HUES64 (cell line): ENCODE measurements at regions not wholly inside any gene's neighbourhood (a gene's known extent, or its start where the extent isn't known, plus 50 kb on each side); places are given as distances from the start of the nearest gene placed in this dataset.
"Not testable (repeated sequence)": the region's sequence is repeated elsewhere in the genome, so short reads cannot be mapped to it uniquely, and the experiment has no call there.

Source experiments
- H3K27ac ChIP-seq: 2 replicates; pipeline ENCODE4 v1.7.0; 2013; ENCODE audit warnings: low read depth, low read length, inconsistent platforms
- H3K27me3 ChIP-seq: 2 replicates; pipeline ENCODE4 v1.6.1; 2013; ENCODE audit warnings: mild to moderate bottlenecking, low read length; ENCODE audit not compliant: insufficient read depth
- H3K36me3 ChIP-seq: 2 replicates; pipeline ENCODE4 v1.6.1; 2013; ENCODE audit warnings: mild to moderate bottlenecking, low read length; ENCODE audit not compliant: insufficient read depth
- H3K4me1 ChIP-seq: 2 replicates; pipeline ENCODE4 v1.6.1; 2013; ENCODE audit warnings: mild to moderate bottlenecking, low read length, moderate library complexity; ENCODE audit not compliant: insufficient read depth
- H3K4me3 ChIP-seq: 2 replicates; pipeline ENCODE4 v1.5.1; 2013; ENCODE audit warnings: mild to moderate bottlenecking, low read length, moderate library complexity
- H3K9ac ChIP-seq: 2 replicates; pipeline ENCODE4 v1.6.1; 2013; ENCODE audit warnings: mild to moderate bottlenecking, low read depth, low read length
- H3K9me3 ChIP-seq: 2 replicates; pipeline ENCODE4 v1.6.1; 2013; ENCODE audit warnings: low read depth, low read length; ENCODE audit not compliant: insufficient read depth
- WGBS: fragments of 150-250, 120-280 bp; methylation state at CpG from one replicate; pipeline ENCODE4 v1.1.7; 2013; ENCODE audit warnings: missing lambda C conversion rate; 5-methylcytosine and 5-hydroxymethylcytosine counted together

GRCh38 chr1:30464187-30464617, 259.2 kb downstream of the MATN1 start:
- H3K27ac ChIP-seq = no peak overlapping the region
- WGBS = 95% methylated on average over 1 of the region's 1 CpG
- no peak overlapping the region for H3K9ac ChIP-seq
- H3K4me1 ChIP-seq = no peaks in the 10 kb centered on the region
- no peak overlapping the region for H3K4me3 ChIP-seq
- H3K9me3 ChIP-seq = peaks cover 11% of the 10 kb centered on the region
- H3K36me3 ChIP-seq = no peaks in the 10 kb centered on the region
- H3K27me3 ChIP-seq = no peaks in the 10 kb centered on the region

GRCh38 chr1:30462826-30463425, 260.5 kb downstream of the MATN1 start:
- no peak overlapping the region for H3K4me3 ChIP-seq
- H3K36me3 ChIP-seq = no peaks in the 10 kb centered on the region
- H3K9ac ChIP-seq = no peak overlapping the region
- 89% methylated on average over 10 of the region's 10 CpGs for WGBS
- no peak overlapping the region for H3K27ac ChIP-seq
- peaks cover 12% of the 10 kb centered on the region for H3K9me3 ChIP-seq
- H3K27me3 ChIP-seq = no peaks in the 10 kb centered on the region
- H3K4me1 ChIP-seq = no peaks in the 10 kb centered on the region

- Histone ChIP-seq H3K9ac (no peak overlapping the region), H3K9me3 (peaks cover 12% of the 10 kb centered on the region), H3K36me3 (no peaks in the 10 kb centered on the region), H3K4me3 (no peak overlapping the region), H3K4me1 (no peaks in the 10 kb centered on the region), H3K27ac (no peak overlapping the region), H3K27me3 (no peaks in the 10 kb centered on the region)
- WGBS = 86% methylated on average over 4 of the region's 4 CpGs
Measured at GRCh38 chr1:30462166-30462565, 261.2 kb downstream of the MATN1 start.

- Histone ChIP-seq H3K4me3 (no peak overlapping the region), H3K4me1 (no peaks in the 10 kb centered on the region), H3K9me3 (peaks cover 12% of the 10 kb centered on the region), H3K9ac (no peak overlapping the region), H3K36me3 (no peaks in the 10 kb centered on the region), H3K27ac (no peak overlapping the region), H3K27me3 (no peaks in the 10 kb centered on the region)
Measured at GRCh38 chr1:30461640-30462039, 261.7 kb downstream of the MATN1 start.

GRCh38 chr1:30460661-30461060, 262.7 kb downstream of the MATN1 start:
- Histone ChIP-seq H3K4me3 (no peak overlapping the region), H3K9ac (no peak overlapping the region), H3K36me3 (no peaks in the 10 kb centered on the region), H3K9me3 (peaks cover 12% of the 10 kb centered on the region), H3K27me3 (no peaks in the 10 kb centered on the region), H3K4me1 (no peaks in the 10 kb centered on the region), H3K27ac (no peak overlapping the region)
- WGBS = 76% methylated on average over 1 of the region's 1 CpG

GRCh38 chr1:30458730-30459485, 264.5 kb downstream of the MATN1 start:
- H3K36me3 ChIP-seq, H3K4me1 ChIP-seq, H3K4me3 ChIP-seq, H3K27me3 ChIP-seq, H3K27ac ChIP-seq, H3K9ac ChIP-seq: not testable (repeated sequence)
- peaks cover 12% of the 10 kb centered on the region for H3K9me3 ChIP-seq
- 90% methylated on average over 13 of the region's 13 CpGs for WGBS

GRCh38 chr1:30452925-30453324, 270.5 kb downstream of the MATN1 start:
- 91% methylated on average over 2 of the region's 2 CpGs for WGBS
- Histone ChIP-seq H3K27me3 (no peaks in the 10 kb centered on the region), H3K9me3 (no peaks in the 10 kb centered on the region), H3K4me1 (no peaks in the 10 kb centered on the region), H3K4me3 (no peak overlapping the region), H3K36me3 (no peaks in the 10 kb centered on the region), H3K9ac (no peak overlapping the region), H3K27ac (no peak overlapping the region)

- Histone ChIP-seq H3K27me3 (no peaks in the 10 kb centered on the region), H3K27ac (no peak overlapping the region), H3K4me3 (no peak overlapping the region), H3K4me1 (no peaks in the 10 kb centered on the region), H3K36me3 (no peaks in the 10 kb centered on the region), H3K9me3 (no peaks in the 10 kb centered on the region), H3K9ac (no peak overlapping the region)
- 84% methylated on average over 2 of the region's 2 CpGs for WGBS
Measured at GRCh38 chr1:30452170-30452569, 271.2 kb downstream of the MATN1 start.

- no peaks in the 10 kb centered on the region for H3K36me3 ChIP-seq
Measured at GRCh38 chr1:30451532-30452125, 271.8 kb downstream of the MATN1 start.

GRCh38 chr1:30450818-30451233, 272.6 kb downstream of the MATN1 start:
- no peak overlapping the region for H3K9ac ChIP-seq
- H3K4me3 ChIP-seq = no peak overlapping the region
- H3K4me1 ChIP-seq = no peaks in the 10 kb centered on the region
- H3K27me3 ChIP-seq = no peaks in the 10 kb centered on the region
- no peak overlapping the region for H3K27ac ChIP-seq
- WGBS = 95% methylated on average over 5 of the region's 5 CpGs
- no peaks in the 10 kb centered on the region for H3K36me3 ChIP-seq
- no peaks in the 10 kb centered on the region for H3K9me3 ChIP-seq

More at GRCh38 chr1:30451532-30452125, 271.8 kb downstream of the MATN1 start:
- WGBS = 86% methylated on average over 12 of the region's 14 CpGs
- no peaks in the 10 kb centered on the region for H3K27me3 ChIP-seq
- no peaks in the 10 kb centered on the region for H3K4me1 ChIP-seq
- no peak overlapping the region for H3K9ac ChIP-seq
- H3K9me3 ChIP-seq = no peaks in the 10 kb centered on the region
- no peak overlapping the region for H3K4me3 ChIP-seq
- no peak overlapping the region for H3K27ac ChIP-seq

GRCh38 chr1:30450148-30450817, 273.1 kb downstream of the MATN1 start:
- no peaks in the 10 kb centered on the region for H3K27me3 ChIP-seq
- H3K27ac ChIP-seq = no peak overlapping the region
- no peak overlapping the region for H3K4me3 ChIP-seq
- no peaks in the 10 kb centered on the region for H3K36me3 ChIP-seq
- no peak overlapping the region for H3K9ac ChIP-seq
- H3K9me3 ChIP-seq = no peaks in the 10 kb centered on the region
- H3K4me1 ChIP-seq = no peaks in the 10 kb centered on the region
- WGBS = 87% methylated on average over 7 of the region's 7 CpGs
